ENCODE measurements at regions not wholly inside any gene's neighbourhood (a gene's known extent, or its start where the extent isn't known, plus 50 kb on each side); places are given as distances from the start of the nearest gene placed in this dataset.

DNA sequence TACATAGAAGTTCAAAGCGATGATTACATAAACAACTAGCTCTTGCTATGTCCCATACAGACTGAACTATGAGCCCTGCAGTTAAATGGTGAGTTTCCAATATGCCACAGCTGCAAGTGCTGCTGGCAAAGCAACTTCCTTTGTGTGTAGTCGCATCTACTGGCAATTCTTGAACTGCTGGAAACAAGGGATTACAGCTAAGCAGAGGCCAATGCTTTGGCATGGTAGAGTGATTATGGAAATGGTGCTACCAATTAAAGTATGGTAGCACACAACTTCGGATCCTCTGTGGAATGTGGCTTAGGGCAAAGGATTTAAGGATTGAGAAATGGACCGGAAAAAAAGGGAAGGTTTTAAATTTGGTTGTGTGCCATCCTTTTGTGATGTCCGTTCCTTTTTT lies 856.6 kb downstream of the MAT2B start:
- Histone ChIP-seq H3K27me3 (no peaks in the 10 kb centered on the region), H3K4me1 (no peaks in the 10 kb centered on the region), H3K36me3 (no peaks in the 10 kb centered on the region), H3K9me3 (no peaks in the 10 kb centered on the region), H3K4me3 (replicated peaks in 1 of 3) (no peak overlapping the region), H3K27ac (no peak overlapping the region)
- 76 to 82% methylated on average over 5 of the region's 5 CpGs for WGBS, 2 donors
- no peak for TF ChIP-seq POLR2A (IDR thresholded peaks at IDR 0.05)
- no peak for TF ChIP-seq CTCF (IDR thresholded peaks at IDR 0.05)
- intact Hi-C loops (cut with DNase I) = no loop called here
- DNase-seq = no peak

- Histone ChIP-seq H3K4me1 (no peaks in the 10 kb centered on the region), H3K36me3 (no peaks in the 10 kb centered on the region), H3K4me3 (replicated peaks in 1 of 3) (no peak overlapping the region), H3K9me3 (no peaks in the 10 kb centered on the region), H3K27me3 (no peaks in the 10 kb centered on the region), H3K27ac (no peak overlapping the region)
- no peak for DNase-seq
- no peak for TF ChIP-seq POLR2A (IDR thresholded peaks at IDR 0.05)
- TF ChIP-seq CTCF (IDR thresholded peaks at IDR 0.05) = no peak
- intact Hi-C loops (cut with DNase I) = no loop called here
These were observed 857.4 kb downstream of the MAT2B start for GRCh38 chr5:164362835-164363234.

DNA sequence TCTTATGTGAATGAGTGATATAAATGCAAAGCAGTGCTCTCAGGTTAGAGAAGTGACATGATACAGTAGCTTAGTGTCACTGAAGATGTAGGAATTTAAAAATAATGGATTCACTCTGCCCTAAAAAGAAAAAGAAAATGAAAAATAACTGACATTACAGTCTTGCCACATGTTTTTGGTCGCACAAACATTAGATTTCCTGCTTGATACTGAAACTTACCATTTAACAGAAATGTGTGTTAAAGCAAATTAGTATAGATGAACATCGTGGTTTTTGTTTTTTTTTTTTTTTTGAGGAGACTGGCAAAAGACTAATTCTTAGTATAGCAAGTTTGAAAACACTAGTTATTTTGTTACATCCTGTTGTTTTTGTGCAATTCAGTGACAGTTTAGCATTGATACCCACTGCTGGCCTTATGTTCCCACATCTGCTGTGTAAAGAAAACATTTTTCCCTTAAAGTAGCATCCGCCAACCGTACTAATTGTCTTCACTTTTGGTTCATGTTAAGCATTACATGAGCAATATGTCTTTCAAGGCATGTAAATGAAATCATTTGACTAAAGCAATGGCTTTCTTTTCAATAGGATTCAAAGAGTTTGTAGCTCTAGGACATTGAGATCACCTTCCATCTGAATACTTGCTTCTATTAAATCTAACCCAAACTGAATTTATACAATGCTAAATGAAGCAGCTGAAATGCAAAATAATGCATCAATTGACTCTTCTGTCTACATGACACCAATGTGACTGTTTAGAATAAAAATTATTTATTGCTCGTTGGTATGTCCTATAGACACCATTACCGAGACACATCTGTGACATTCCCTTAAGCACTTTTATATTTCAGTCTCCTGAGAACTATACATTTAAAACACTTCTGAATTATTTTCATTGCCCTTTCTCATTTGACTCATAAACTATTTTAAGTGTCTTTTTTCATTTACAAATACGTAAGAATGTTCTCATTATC lies 859.1 kb downstream of the MAT2B start:
- H3K27me3 ChIP-seq = no peaks in the 10 kb centered on the region
- intact Hi-C loops (cut with DNase I) = no loop called here
- H3K4me3 ChIP-seq (replicated peaks in 1 of 3) = no peak overlapping the region
- no peak overlapping the region for H3K27ac ChIP-seq
- H3K9me3 ChIP-seq = no peaks in the 10 kb centered on the region
- no peaks in the 10 kb centered on the region for H3K4me1 ChIP-seq
- H3K36me3 ChIP-seq = no peaks in the 10 kb centered on the region
- no peak for DNase-seq
- TF ChIP-seq POLR2A (IDR thresholded peaks at IDR 0.05) (no peak), CTCF (IDR thresholded peaks at IDR 0.05) (no peak)
- 87 to 89% methylated on average over 7 of the region's 7 CpGs for WGBS, 2 donors

DNA sequence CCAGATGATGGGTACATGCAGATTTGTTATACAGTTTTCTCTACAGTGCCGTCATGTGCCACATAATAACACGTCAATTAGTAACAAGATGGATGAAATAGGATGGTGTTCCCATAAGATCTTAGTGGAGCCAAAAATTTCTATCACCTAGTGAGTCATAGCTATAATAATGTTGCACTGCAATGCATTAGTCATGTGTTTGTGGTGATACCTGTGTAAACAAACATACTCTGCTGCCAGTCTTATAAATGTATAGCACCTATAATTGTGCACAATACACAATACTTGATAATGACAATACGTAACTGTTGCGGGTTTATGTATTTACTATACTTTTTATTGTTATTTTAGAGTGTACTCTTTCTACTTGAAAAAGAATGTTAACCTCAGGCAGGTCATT lies 865.4 kb downstream of the MAT2B start:
- Histone ChIP-seq H3K4me1 (peaks cover 2 to 6% of the 10 kb centered on the region in 2 donors), H3K9me3 (no peaks in the 10 kb centered on the region), H3K36me3 (no peaks in the 10 kb centered on the region), H3K27ac (no peak overlapping the region), H3K4me3 (replicated peaks in 1 of 3) (no peak overlapping the region), H3K27me3 (no peaks in the 10 kb centered on the region)
- TF ChIP-seq POLR2A (IDR thresholded peaks at IDR 0.05) (no peak), CTCF (IDR thresholded peaks at IDR 0.05) (no peak)
- intact Hi-C loops (cut with DNase I) = no loop called here
- WGBS, 2 donors = 91 to 95% methylated on average over 4 of the region's 4 CpGs
- DNase-seq = no peak

GRCh38 chr5:164372892-164373291 lies 867.5 kb downstream of the MAT2B start:
- H3K27me3 ChIP-seq = no peaks in the 10 kb centered on the region
- H3K4me3 ChIP-seq (replicated peaks in 1 of 3) = no peak overlapping the region
- intact Hi-C loops (cut with DNase I) = no loop called here
- WGBS, 2 donors = 85 to 91% methylated on average over 1 of the region's 1 CpG
- no peaks in the 10 kb centered on the region for H3K9me3 ChIP-seq
- peaks cover 2 to 6% of the 10 kb centered on the region in 2 donors for H3K4me1 ChIP-seq
- DNase-seq = no peak
- H3K36me3 ChIP-seq = no peaks in the 10 kb centered on the region
- TF ChIP-seq POLR2A (IDR thresholded peaks at IDR 0.05) (no peak), CTCF (IDR thresholded peaks at IDR 0.05) (no peak)
- H3K27ac ChIP-seq = no peak overlapping the region

Measured in thyroid gland (tissue), 4 donors.